HG03280 (cell line): ENCODE measurements at regions not wholly inside any gene's neighbourhood (a gene's known extent, or its start where the extent isn't known, plus 50 kb on each side); places are given as distances from the start of the nearest gene placed in this dataset.
A peak's percentile ranks its signal among the peaks of the same experiment; 100 is the strongest.
"Not testable (repeated sequence)": the region's sequence is repeated elsewhere in the genome, so short reads cannot be mapped to it uniquely, and the experiment has no call there.

Experiments used
- ATAC-seq: cut with Tn5 transposase; IDR thresholded peaks from one replicate; pipeline ENCODE4 v1.9.1; 2021; ENCODE audit warnings: mild to moderate bottlenecking, moderate library complexity; ENCODE audit not compliant: unreplicated experiment

- not testable (repeated sequence) for ATAC-seq
Observed at GRCh38 chr17:20681746-20682722, 102.5 kb downstream of the CDRT15L2 start.

- ATAC-seq = not testable (repeated sequence)
Observed at GRCh38 chr17:20683651-20684229, 104.2 kb downstream of the CDRT15L2 start.

GRCh38 chr17:20684975-20685374 is 105.5 kb downstream of the CDRT15L2 start:
- not testable (repeated sequence) for ATAC-seq

- not testable (repeated sequence) for ATAC-seq
Observed at GRCh38 chr17:20687584-20687983, 108.1 kb downstream of the CDRT15L2 start.

- ATAC-seq = not testable (repeated sequence)
Observed at GRCh38 chr17:20689170-20689749, 109.7 kb downstream of the CDRT15L2 start.

GRCh38 chr17:20692706-20693105 is 113.2 kb downstream of the CDRT15L2 start:
- ATAC-seq = not testable (repeated sequence)

- not testable (repeated sequence) for ATAC-seq
Observed at GRCh38 chr17:20695871-20696270, 116.3 kb downstream of the CDRT15L2 start.

GRCh38 chr17:20698463-20699206 is 119.1 kb downstream of the CDRT15L2 start:
- ATAC-seq = peak; percentile 92

GRCh38 chr17:20700528-20700927 is 121.0 kb downstream of the CDRT15L2 start:
- ATAC-seq = not testable (repeated sequence)

GRCh38 chr17:20701366-20701765 is 121.8 kb downstream of the CDRT15L2 start:
- ATAC-seq = not testable (repeated sequence)

GRCh38 chr17:20702692-20703091 is 123.2 kb downstream of the CDRT15L2 start:
- ATAC-seq = no peak

GRCh38 chr17:20703781-20704180 is 124.3 kb downstream of the CDRT15L2 start:
- ATAC-seq = no peak

- not testable (repeated sequence) for ATAC-seq
Observed at GRCh38 chr17:20705186-20705585, 125.7 kb downstream of the CDRT15L2 start.

- ATAC-seq = no peak
Observed at GRCh38 chr17:20706751-20707373, 127.3 kb downstream of the CDRT15L2 start.

GRCh38 chr17:20708821-20709220 is 129.3 kb downstream of the CDRT15L2 start:
- not testable (repeated sequence) for ATAC-seq

- ATAC-seq = not testable (repeated sequence)
Observed at GRCh38 chr17:20716481-20716880, 137.0 kb downstream of the CDRT15L2 start.

- ATAC-seq = no peak
Observed at GRCh38 chr17:20721171-20721570, 141.6 kb downstream of the CDRT15L2 start.

- not testable (repeated sequence) for ATAC-seq
Observed at GRCh38 chr17:20724391-20724790, 144.9 kb downstream of the CDRT15L2 start.

GRCh38 chr17:20727201-20727600 is 147.7 kb downstream of the CDRT15L2 start:
- not testable (repeated sequence) for ATAC-seq

- ATAC-seq = no peak
Observed at GRCh38 chr17:20728181-20728580, 148.7 kb downstream of the CDRT15L2 start.
